NB4 (cell line): ENCODE measurements at regions not wholly inside any gene's neighbourhood (a gene's known extent, or its start where the extent isn't known, plus 50 kb on each side); places are given as distances from the start of the nearest gene placed in this dataset.

Source experiments
- DNase-seq: peaks from one replicate; pipeline ENCODE4 v3.0.0; 2010; ENCODE audit warnings: low read depth
- H3K4me3 ChIP-seq: one replicate; pipeline ENCODE4 v1.5.1; 2011; ENCODE audit warnings: mild to moderate bottlenecking, low read depth, low read length, moderate library complexity
- MAX ChIP-seq: IDR thresholded peaks from 2 replicates; pipeline ENCODE4 v1.6.1; 2011; ENCODE audit warnings: low read depth, low read length
- MYC ChIP-seq: IDR thresholded peaks from 2 replicates; pipeline ENCODE4 v1.6.1; 2011; ENCODE audit warnings: low read depth, low read length
- POLR2A ChIP-seq: IDR thresholded peaks from 2 replicates; pipeline ENCODE4 v1.6.1; 2011; ENCODE audit warnings: mild to moderate bottlenecking; ENCODE audit not compliant: insufficient read length; ENCODE audit errors: extremely low read depth
- TF ChIP-seq, protein P1 (sequence below): IDR thresholded peaks from one replicate; pipeline ENCODE4 v1.5.1; 2012; ENCODE audit warnings: low read depth, low read length

DNA sequence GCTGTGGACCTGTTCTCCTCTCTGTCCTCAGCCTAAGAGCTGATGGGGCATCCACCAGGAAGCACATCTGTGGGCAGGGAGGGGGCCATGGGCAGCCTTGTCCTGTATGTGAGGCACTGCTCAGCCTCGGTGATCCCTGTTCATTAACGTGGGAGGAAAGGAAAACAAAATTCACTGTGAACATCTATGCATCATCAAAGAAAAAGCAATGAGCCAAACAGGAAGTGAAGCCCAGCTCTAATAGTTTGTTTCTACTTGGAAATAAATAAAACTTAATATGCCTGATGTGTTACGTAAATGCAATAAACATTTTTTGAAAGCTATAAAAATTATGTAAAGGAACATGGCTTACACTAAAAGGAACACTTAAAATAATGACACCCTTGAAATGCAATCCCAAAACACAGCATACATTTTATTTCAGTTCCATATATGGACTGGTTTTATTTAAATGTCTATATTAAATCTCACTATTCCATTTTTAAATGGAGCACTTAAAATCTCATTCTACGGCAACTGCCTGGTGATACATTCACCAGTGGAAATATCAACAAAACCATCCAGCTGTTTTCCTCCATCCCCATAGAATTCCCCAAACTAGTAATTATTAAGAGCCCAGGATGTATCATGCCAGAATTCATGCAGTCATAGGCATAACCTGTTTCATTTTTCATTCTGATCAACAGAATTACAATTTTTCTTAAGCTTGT lies 78.3 kb downstream of the ZNF280B start:
- no peak overlapping the region for H3K4me3 ChIP-seq
- TF ChIP-seq MYC (no peak), POLR2A (no peak)
- no peak for DNase-seq

- DNase-seq, result peak; percentile 61
- no peak overlapping the region for H3K4me3 ChIP-seq
- TF ChIP-seq MAX, result no peak
- TF ChIP-seq, protein P1, sequence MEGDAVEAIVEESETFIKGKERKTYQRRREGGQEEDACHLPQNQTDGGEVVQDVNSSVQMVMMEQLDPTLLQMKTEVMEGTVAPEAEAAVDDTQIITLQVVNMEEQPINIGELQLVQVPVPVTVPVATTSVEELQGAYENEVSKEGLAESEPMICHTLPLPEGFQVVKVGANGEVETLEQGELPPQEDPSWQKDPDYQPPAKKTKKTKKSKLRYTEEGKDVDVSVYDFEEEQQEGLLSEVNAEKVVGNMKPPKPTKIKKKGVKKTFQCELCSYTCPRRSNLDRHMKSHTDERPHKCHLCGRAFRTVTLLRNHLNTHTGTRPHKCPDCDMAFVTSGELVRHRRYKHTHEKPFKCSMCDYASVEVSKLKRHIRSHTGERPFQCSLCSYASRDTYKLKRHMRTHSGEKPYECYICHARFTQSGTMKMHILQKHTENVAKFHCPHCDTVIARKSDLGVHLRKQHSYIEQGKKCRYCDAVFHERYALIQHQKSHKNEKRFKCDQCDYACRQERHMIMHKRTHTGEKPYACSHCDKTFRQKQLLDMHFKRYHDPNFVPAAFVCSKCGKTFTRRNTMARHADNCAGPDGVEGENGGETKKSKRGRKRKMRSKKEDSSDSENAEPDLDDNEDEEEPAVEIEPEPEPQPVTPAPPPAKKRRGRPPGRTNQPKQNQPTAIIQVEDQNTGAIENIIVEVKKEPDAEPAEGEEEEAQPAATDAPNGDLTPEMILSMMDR, result peak; percentile 65
Measured at GRCh38 chr22:22431271-22432220, 77.0 kb downstream of the ZNF280B start.

- DNase-seq, result no peak
- TF ChIP-seq POLR2A (no peak), MAX (no peak), MYC (no peak)
- H3K4me3 ChIP-seq, result no peak overlapping the region
Measured at GRCh38 chr22:22432479-22432878, 76.1 kb downstream of the ZNF280B start.

DNA sequence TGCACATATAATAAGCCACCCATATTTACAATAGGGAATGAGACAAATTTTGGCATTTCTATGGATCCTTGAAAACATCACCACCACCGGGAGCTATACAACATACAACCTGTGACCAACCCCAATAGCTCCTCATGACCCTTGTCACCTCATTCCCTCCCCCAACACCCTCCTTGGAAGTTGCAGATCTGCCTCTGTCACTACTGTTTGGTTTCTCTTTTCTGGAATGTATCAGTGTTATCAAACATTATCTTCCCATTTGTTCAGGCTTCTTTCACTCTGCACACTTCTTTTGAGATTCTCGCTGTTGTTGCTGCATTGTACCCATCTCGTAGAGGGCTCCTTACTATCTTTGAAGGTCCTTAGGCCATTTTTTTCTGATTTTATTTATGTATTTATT lies 75.6 kb downstream of the ZNF280B start:
- no peak for TF ChIP-seq MYC
- TF ChIP-seq MAX, result no peak
- TF ChIP-seq, protein P1, result no peak
- TF ChIP-seq POLR2A, result no peak
- H3K4me3 ChIP-seq, result no peak overlapping the region
- DNase-seq, result no peak

DNA sequence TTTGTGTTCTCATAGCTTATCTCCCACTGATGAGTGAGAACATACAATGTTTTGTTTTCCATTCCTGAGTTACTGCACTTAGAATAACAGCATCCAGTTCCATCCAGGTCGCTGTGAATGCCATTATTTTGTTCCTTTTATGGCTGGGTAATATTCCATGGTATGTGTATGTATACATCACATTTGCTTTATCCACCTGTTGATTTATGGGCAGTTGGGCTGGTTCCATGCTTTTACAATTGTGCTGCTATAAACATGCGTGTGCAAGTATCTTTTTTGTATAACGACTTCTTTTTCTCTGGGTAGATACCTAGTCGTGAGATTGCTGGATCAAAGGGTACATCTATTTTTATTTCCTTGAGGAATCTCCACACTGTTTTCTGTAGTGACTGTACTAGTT lies 74.8 kb downstream of the ZNF280B start:
- no peak for DNase-seq
- TF ChIP-seq MYC (no peak), MAX (no peak), POLR2A (no peak)
- TF ChIP-seq, protein P1, result no peak

More for the DNA sequence above, 74.8 kb downstream of the ZNF280B start:
- no peak overlapping the region for H3K4me3 ChIP-seq
